Tongue (tissue), 1 donor: ENCODE measurements at regions not wholly inside any gene's neighbourhood (a gene's known extent, or its start where the extent isn't known, plus 50 kb on each side); places are given as distances from the start of the nearest gene placed in this dataset.

ENCODE experiments used
- DNase-seq: peaks from one replicate; pipeline ENCODE4 v3.0.0-alpha.2; 2015

GRCh38 chr3:187902041-187902471 is 156.8 kb upstream of the BCL6 start:
- no peak for DNase-seq

- DNase-seq, result no peak
These were observed 157.7 kb upstream of the BCL6 start for GRCh38 chr3:187902936-187903335.

- DNase-seq, result no peak
These were observed 158.4 kb upstream of the BCL6 start for GRCh38 chr3:187903697-187904096.

GRCh38 chr3:187906416-187906815 is 161.1 kb upstream of the BCL6 start:
- DNase-seq, result no peak

DNA sequence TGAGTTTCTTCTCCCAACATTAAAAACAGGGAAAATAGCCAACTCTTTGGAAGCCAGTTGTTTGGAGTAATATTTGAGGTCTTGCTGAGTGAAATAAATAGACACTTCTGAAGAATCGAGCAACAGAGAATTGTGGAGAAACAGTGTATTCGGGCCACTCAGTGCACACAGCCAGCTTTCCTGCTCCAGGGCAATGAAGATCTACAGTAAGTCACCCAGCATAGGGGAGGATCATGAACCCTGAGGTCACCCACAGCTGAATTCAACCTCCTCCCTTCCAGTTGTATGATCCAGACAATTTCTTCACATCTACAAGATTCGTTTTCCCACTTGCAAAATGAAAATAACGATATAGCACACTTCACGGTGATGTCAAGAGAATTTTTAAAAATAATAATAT is 161.7 kb upstream of the BCL6 start:
- DNase-seq, result no peak

GRCh38 chr3:187909866-187910265 is 164.6 kb upstream of the BCL6 start:
- DNase-seq, result no peak

GRCh38 chr3:187912007-187912406 is 166.7 kb upstream of the BCL6 start:
- DNase-seq, result no peak

- no peak for DNase-seq
These were observed 168.4 kb upstream of the BCL6 start for GRCh38 chr3:187913617-187914033.

DNA sequence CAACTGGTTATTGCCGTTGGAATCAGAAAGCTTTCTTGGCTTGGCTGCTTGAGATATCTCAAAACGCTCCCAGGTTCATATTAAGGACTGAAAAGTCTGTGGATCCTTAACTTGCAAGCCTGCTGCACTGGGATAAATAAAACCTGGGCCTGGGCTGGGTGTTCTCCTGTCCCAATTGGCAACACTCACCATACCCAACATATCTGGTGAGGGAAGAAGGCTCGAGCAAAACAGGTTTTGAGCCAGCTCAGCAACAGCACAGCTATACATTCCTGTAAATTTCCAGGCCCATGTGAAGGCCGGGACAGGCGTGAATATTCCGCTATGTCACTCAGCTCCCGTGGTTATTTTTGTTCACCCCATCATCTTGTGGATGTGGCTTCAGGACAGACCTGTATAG is 169.0 kb upstream of the BCL6 start:
- no peak for DNase-seq

DNA sequence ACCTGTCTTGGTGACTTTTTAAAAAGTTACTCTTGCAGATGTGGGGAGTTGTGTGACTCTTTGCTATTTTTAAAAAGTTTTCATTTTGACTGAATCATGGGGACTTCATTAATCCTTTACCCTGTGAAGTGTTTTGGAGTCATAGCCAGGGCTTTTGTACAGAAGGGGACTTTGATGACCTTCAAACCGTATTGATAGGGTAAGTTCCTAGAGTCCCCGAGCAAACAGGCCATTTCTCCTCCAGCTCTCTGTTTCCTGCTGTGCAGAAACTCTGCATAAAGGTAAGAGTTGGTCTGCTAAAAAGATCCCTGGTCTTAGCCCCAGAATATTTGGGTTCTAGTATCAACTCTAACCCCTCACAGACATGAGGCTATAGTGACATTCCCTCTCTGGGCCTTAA is 170.8 kb upstream of the BCL6 start:
- DNase-seq, result no peak

DNA sequence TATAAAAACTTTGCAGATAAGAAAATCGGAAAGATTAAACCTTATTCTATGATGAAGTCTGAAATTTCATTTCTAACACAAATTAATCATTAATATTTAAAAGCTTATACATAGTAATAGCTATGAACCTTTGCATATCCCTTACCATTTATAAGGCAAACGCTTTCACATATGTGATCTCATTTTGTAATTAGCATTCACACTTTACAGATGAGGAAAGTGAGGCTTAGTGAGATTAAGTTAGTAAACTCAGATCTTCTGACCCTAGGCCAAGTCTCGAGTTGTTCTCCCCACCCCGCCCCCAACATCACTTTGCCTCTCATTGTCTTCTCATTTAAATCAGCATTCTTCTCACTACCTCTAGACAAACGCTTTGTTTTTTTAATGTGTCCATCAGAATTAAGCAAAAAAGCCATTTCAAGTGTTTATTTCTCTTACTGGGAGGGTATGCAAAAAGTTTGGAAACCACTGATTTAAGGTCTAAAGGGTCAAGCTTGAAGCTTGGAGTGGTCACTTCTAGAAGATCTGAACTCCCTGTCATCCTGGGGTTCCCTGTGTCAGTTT is 172.9 kb upstream of the BCL6 start:
- no peak for DNase-seq

DNA sequence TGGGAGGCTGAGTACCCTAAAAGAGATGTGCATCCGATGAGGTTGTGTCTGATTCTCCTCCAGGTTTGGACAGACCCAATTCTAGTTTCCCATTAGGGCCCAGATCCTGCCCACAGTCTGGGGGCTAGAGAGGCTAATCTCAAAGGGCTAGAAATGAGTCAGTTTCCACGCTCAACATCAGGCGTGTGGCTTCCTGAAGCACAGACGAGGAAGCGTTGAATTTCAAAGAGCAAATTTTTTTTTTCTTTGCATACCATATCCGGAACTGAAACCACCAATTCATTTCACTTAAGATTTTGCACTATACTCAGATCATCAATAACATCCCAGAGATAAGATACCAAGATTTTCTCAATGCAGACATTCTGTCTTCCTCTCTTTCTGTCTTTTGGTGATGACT is 173.8 kb upstream of the BCL6 start:
- DNase-seq, result no peak

GRCh38 chr3:187919544-187919943 is 174.3 kb upstream of the BCL6 start:
- DNase-seq, result no peak

- DNase-seq, result no peak
These were observed 174.8 kb upstream of the BCL6 start for GRCh38 chr3:187920030-187920429.

GRCh38 chr3:187920913-187921312 is 175.6 kb upstream of the BCL6 start:
- DNase-seq, result peak; percentile 47

DNA sequence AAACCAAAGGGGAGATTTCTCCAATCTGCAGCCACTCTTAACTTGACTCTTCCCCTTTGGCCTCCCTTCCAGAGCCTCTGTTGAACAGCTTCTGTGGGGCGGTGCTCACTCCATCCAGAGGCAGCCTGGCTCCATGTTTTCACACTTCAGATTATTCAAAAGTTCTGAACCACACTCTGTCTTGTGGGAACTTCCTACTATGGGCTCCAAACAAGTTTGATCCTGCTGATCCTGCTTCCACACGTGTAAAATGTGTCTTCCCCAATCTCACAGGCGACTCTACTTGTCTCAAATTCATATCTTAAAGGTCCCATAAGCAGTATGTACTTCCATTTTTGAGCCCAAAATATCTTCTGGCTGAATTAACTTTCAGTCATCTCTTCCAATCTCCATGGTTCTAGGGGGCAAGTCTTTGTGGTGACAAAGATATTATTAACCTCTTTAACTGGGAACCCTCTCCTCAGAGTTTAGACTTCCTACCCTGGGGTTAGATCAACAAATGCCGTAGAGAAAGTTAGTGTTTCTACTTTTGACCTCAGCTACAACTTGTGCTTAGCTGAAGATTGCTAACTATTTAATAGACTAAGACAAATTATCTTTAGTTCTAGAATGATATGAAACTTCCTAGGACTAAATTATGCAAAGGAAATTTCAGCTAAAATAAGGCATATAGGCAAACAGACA is 176.3 kb upstream of the BCL6 start:
- no peak for DNase-seq

DNA sequence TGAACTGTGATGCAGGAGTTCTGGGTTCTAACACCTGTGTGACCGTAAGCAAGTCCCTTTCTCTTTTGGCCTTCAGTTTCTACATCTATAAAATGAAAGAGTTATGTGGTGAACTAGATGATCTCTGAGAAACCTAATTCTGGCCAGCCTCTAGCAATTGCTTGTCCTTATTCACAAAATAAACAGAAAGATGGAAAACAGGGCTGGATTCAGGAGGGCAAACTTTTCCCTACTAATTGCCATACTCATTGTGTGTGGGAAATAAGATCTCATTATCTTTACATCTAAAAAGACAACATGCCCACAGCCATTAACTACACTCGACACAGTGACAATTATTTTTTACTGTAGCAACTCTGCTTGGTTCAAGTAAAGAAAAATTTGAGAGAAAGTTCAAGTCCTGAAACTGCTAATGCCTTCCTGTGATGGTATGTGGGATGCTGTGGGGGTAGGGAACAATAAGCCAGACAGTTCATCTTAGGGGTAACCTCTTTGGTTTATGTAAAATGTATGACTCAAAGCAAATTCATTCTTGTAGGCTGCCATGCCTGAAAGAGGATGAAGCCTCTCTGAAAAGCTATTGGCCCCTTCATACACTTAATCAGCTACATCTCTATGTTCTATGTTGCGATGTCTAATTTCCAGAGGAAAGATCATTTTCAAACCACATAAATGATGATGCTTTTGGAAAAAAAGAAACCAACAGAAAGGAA is 177.6 kb upstream of the BCL6 start:
- no peak for DNase-seq

- DNase-seq, result no peak
These were observed 179.4 kb upstream of the BCL6 start for GRCh38 chr3:187924651-187925050.

GRCh38 chr3:187925326-187925725 is 180.1 kb upstream of the BCL6 start:
- DNase-seq, result no peak

DNA sequence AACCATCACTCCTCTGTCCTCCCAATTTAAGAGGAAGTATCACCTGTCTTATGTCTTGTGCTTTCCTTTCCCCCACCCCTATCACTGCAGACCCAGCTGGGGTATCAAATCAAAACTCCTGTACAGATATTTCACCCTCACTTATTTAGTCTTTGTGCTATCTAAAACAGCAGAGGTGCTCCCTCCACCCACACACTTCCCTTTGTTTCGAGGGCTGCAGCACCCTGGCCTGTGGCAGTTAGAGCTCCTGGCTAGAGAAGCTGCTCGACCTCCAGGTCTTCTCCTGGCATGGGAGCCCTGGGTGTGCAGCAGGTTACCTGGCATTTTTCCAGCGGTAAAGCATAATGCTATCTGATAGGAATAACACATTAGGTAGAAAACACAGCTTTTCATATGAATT is 181.4 kb upstream of the BCL6 start:
- no peak for DNase-seq

- DNase-seq, result no peak
These were observed 182.3 kb upstream of the BCL6 start for GRCh38 chr3:187927565-187927964.

- DNase-seq, result no peak
These were observed 184.0 kb upstream of the BCL6 start for GRCh38 chr3:187929112-187929816.

DNA sequence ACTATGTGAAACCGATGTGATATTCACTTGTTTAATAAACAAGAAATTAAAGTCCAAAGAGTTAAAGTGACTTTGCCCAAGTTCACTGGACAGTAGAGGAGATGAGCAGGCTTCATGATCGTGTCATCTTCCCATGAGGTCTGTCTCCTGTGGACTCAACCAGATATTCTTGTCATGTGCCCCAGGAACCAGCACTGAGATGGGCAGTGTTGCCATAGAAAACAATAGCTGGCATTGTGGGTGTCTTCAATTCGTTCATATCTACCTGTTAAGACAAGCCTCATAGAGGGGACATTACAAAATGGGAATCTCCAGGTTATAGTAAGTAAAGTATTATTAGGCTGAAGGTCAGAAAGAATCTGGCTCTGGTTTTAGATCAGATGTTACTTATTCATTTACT is 184.8 kb upstream of the BCL6 start:
- no peak for DNase-seq
